ENCODE measurements at regions not wholly inside any gene's neighbourhood (a gene's known extent, or its start where the extent isn't known, plus 50 kb on each side); places are given as distances from the start of the nearest gene placed in this dataset.
A peak's percentile ranks its signal among the peaks of the same experiment; 100 is the strongest.

GRCh38 chr6:167580619-167580911, 246.1 kb upstream of the AFDN start:
- DNase-seq (ENCODE audit: low spot score) = no peak

GRCh38 chr6:167581637-167582036, 245.1 kb upstream of the AFDN start:
- no peak for DNase-seq (ENCODE audit: low spot score)

DNA sequence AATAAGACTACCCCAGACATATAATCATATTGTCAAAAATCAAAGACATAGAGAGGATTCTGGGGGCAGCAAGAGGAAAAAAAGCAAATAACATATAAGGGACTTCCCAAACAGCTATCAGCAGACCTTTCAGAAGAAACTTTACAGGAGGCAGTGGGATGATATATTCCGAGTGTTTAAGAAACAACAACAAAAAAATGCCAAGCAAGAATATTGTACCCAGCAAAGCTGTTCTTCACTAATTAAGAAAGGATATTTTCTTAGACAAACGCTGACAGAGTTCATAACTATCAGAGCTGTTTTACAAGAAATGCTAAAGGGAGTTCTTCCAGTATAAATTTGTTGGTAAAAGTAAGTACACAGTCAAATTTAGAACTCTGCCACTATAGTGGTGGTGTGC, 243.3 kb upstream of the AFDN start:
- no peak for DNase-seq (ENCODE audit: low spot score)

- peak; percentile 54 for DNase-seq (ENCODE audit: low spot score)
These were observed 238.4 kb upstream of the AFDN start for GRCh38 chr6:167588181-167588919.

- no peak for DNase-seq (ENCODE audit: low spot score)
These were observed 237.6 kb upstream of the AFDN start for GRCh38 chr6:167588920-167589614.

DNA sequence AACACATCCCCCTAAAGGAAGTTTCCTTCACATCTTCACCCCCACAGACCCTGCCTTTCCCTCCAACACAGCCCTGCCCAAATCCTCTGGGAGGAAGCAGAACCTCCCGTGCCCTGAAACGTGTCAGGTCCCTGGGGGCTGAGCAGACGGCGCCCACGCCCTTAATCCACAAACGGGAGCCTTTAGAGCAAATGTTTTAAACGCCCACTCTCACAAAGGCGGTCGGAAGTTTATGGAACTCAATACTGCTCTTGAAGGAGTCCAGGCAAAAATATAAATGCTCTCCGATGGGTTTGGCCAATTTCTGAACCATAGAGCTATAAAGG, 237.1 kb upstream of the AFDN start:
- DNase-seq (ENCODE audit: low spot score) = no peak

GRCh38 chr6:167590193-167590592, 236.5 kb upstream of the AFDN start:
- no peak for DNase-seq (ENCODE audit: low spot score)
